HUES6 (cell line): ENCODE measurements at regions not wholly inside any gene's neighbourhood (a gene's known extent, or its start where the extent isn't known, plus 50 kb on each side); places are given as distances from the start of the nearest gene placed in this dataset.
"Not testable (repeated sequence)": the region's sequence is repeated elsewhere in the genome, so short reads cannot be mapped to it uniquely, and the experiment has no call there.

Source experiments
- H3K27ac ChIP-seq: 2 replicates; pipeline ENCODE4 v1.7.0; 2013; ENCODE audit warnings: low read depth, mild to moderate bottlenecking, low read length, inconsistent platforms
- H3K27me3 ChIP-seq: 2 replicates; pipeline ENCODE4 v1.6.1; 2013; ENCODE audit warnings: low read length; ENCODE audit not compliant: control insufficient read depth, insufficient read depth
- H3K36me3 ChIP-seq: 2 replicates; pipeline ENCODE4 v1.6.1; 2013; ENCODE audit warnings: low read length; ENCODE audit not compliant: control insufficient read depth, insufficient read depth
- H3K4me1 ChIP-seq: 2 replicates; pipeline ENCODE4 v1.6.1; 2013; ENCODE audit warnings: low read length; ENCODE audit not compliant: control insufficient read depth, insufficient read depth
- H3K4me3 ChIP-seq: 2 replicates; pipeline ENCODE4 v1.5.1; 2013; ENCODE audit warnings: low read depth, low read length
- H3K9ac ChIP-seq: one replicate; pipeline ENCODE4 v1.6.1; 2013; ENCODE audit warnings: mild to moderate bottlenecking, low read length
- H3K9me3 ChIP-seq: 2 replicates; pipeline ENCODE4 v1.6.1; 2013; ENCODE audit warnings: low read depth, low read length; ENCODE audit not compliant: control insufficient read depth, insufficient read depth

DNA sequence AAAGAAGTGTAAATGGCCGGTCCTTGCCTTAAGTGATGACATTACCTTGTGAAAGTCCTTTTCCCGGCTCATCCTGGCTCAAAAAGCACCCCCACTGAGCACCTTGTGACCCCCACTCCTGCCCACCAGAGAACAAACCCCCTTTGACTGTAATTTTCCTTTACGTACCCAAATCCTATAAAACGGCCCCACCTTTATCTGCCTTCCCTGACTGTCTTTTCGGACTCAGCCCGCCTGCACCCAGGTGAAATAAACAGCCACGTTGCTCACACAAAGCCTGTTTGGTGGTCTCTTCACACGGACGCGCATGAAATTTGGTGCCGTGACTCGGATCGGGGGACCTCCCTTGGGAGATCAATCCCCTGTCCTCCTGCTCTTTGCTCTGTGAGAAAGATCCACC, 112.4 kb downstream of the NPY start:
- Histone ChIP-seq H3K27ac (peak overlapping the region; percentile 85; the same call in 1 of the 2 replicates), H3K4me3 (peak overlapping the region; percentile 82), H3K36me3 (peaks cover 20% of the 10 kb centered on the region), H3K4me1 (peaks cover 38% of the 10 kb centered on the region), H3K9ac (peak overlapping the region; percentile 97)
- H3K27me3 ChIP-seq, H3K9me3 ChIP-seq: not testable (repeated sequence)

DNA sequence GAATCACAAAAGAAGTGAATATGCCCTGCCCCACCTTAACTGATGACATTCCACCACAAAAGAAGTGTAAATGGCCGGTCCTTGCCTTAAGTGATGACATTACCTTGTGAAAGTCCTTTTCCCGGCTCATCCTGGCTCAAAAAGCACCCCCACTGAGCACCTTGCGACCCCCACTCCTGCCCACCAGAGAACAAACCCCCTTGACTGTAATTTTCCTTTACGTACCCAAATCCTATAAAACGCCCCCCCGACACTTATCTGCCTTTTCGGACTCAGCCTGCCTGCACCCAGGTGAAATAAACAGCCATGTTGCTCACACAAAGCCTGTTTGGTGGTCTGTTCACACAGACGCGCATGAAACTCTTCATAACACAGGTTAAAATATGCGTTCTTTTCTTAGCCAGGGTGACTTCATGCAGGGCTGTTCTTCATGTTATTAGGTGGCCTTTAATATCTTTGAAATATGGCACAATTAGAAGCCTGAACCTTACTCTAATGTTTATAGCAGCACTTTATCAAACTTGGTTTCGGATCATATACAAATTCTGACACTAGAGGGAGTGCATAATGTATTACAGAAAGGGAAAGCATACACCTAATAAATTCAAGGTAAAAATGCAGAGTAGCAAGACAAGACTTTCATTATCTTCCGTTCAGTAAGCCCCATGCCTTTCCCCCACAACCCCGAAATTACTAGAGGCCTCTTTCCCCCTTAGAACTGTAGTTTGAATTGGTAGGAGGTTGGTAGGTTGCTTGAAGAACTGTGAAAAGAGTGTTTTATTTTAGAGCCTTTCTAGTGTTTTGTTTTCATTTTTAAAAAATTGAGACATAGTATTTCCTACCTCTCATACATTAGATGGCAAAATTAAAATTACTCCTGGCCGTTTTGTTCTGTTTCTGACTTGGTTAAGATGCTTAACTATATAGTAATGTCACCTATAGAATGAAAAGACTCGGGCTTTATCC, 117.9 kb downstream of the NPY start:
- no peaks in the 10 kb centered on the region for H3K9me3 ChIP-seq
- H3K4me1 ChIP-seq, result peaks cover 40% of the 10 kb centered on the region
- H3K9ac ChIP-seq, result peak overlapping the region; percentile 93
- peaks cover 56% of the 10 kb centered on the region for H3K36me3 ChIP-seq
- H3K4me3 ChIP-seq, result peak overlapping the region; percentile 71
- H3K27me3 ChIP-seq, result no peaks in the 10 kb centered on the region
- H3K27ac ChIP-seq, result peak overlapping the region; percentile 96

DNA sequence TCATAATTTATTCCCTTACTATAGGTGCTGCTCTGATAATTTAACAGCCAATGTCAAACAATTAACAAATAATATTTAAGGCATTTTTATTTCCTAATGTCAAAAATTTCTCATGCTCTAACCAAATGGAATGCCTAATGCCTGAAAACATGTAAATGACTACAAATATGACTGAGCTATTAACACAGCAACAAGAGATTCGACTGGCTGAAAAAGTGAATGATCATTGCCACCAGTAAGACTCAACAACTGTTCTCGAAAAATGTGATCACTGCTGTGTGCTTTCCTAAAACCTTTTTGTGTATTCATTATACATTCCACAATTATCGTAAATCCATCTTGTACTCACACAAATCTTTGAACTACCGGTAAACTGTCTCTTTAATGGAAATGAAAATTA, 118.7 kb downstream of the NPY start:
- peak overlapping the region; percentile 96 for H3K27ac ChIP-seq
- peaks cover 43% of the 10 kb centered on the region for H3K4me1 ChIP-seq
- no peaks in the 10 kb centered on the region for H3K27me3 ChIP-seq
- no peaks in the 10 kb centered on the region for H3K9me3 ChIP-seq
- peaks cover 60% of the 10 kb centered on the region for H3K36me3 ChIP-seq
- peak overlapping the region; percentile 93 for H3K9ac ChIP-seq
- H3K4me3 ChIP-seq, result peak overlapping the region; percentile 71

DNA sequence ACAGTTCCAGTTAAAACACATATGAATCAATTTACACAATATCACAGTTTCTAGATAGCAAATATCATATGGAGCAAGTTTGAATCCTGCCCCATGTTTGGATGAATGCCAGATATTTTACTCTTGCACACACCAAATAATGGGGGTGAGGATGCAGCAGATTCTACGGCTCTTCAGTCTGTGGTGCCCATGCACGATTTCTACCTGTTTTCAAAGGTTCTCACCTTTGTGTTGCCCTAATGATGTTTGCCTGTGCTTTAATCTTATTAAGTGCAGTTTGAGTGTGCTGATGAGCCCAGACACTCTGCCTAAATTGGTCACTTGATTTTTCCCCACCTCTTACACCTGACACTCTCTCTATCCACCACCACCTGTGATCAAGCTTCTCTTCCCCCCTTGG, 119.6 kb downstream of the NPY start:
- Histone ChIP-seq H3K9ac (peak overlapping the region; percentile 93), H3K9me3 (no peaks in the 10 kb centered on the region), H3K4me3 (peak overlapping the region; percentile 71), H3K27ac (peak overlapping the region; percentile 35; the same call in 1 of the 2 replicates), H3K4me1 (peaks cover 43% of the 10 kb centered on the region), H3K36me3 (peaks cover 57% of the 10 kb centered on the region), H3K27me3 (no peaks in the 10 kb centered on the region)

DNA sequence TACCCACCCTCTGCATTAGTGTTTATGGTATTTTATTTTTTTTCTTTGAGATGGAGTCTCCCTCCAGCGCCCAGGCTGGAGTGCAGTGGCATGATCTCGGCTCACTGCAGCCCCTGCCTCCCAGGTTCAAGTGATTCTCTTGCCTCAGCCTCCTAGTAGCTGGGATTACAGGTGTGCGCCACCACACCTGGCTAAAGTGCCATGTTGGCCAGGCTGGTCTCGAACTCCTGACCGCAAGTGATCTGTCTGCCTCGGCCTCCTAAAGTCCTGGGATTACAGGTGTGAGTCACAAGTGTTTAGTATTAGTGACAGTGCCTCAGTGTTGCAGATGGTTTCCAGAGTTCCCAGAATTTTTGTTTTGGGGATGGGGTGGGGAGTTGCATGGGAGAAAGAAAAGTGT, 120.3 kb downstream of the NPY start:
- H3K27me3 ChIP-seq, result no peaks in the 10 kb centered on the region
- H3K27ac ChIP-seq, result no peak overlapping the region
- no peaks in the 10 kb centered on the region for H3K9me3 ChIP-seq
- peaks cover 51% of the 10 kb centered on the region for H3K36me3 ChIP-seq
- H3K4me3 ChIP-seq, result no peak overlapping the region
- no peak overlapping the region for H3K9ac ChIP-seq
- peaks cover 43% of the 10 kb centered on the region for H3K4me1 ChIP-seq

DNA sequence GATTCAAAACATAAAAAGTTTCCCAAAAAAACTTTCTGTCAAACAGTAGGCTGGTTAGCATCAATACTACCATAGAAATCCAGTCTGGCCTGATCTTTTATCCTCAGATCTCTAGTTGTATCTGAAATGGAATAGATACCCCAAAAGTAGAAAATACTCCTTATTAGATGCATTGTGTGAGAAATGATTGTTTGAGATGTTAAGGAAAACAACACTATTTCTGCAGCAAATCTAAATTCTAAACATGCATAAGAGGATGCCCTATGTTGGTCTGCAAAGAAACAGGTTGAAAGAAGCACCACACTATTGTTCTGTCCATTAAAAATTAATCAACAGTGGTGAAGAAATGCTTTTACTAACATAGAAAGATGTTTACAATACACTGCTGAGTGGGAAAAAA, 121.0 kb downstream of the NPY start:
- H3K4me1 ChIP-seq, result peaks cover 43% of the 10 kb centered on the region
- peaks cover under 1% of the 10 kb centered on the region; the same call in 1 of the 2 replicates for H3K9me3 ChIP-seq
- no peak overlapping the region for H3K4me3 ChIP-seq
- no peaks in the 10 kb centered on the region for H3K27me3 ChIP-seq
- H3K27ac ChIP-seq, result no peak overlapping the region
- H3K9ac ChIP-seq, result no peak overlapping the region
- H3K36me3 ChIP-seq, result peaks cover 50% of the 10 kb centered on the region

DNA sequence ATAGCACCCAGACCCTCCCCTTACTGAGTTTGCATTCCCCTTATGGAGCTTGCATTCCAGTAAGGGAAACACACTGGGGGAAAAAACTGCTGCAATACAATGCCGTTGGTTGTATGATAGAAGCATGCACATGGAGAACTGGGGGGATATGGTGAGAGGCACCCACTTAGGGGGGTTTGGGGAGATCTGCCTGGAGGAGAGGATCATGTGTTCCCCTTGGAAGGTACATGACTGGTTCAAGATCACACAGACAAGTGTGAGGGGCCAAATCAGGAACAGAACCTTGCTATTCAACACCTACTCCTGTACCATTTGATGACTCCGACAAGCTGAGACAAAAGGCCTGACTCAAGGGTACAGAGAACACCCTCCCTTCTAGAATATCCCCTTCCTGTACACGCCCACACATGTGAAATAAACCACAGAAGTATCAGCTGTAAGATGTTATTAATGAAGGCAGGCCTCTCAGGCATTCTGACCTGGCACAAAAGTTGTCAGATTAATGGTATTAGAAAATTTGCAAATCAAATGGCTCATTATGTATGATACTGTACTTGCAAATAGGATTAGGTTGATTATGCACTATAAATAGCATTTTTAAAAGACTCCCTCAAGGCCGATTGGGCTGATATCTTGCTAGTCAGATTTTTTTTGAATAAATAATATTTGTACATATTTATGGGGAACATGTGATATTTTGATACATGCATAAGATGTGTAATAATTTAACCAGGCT, 122.2 kb downstream of the NPY start:
- peaks cover 7% of the 10 kb centered on the region for H3K9me3 ChIP-seq
- peaks cover 46% of the 10 kb centered on the region for H3K36me3 ChIP-seq
- peak overlapping the region; percentile 3; the same call in 1 of the 2 replicates for H3K27ac ChIP-seq
- H3K27me3 ChIP-seq, result no peaks in the 10 kb centered on the region
- H3K9ac ChIP-seq, result peak overlapping the region; percentile 1
- peaks cover 46% of the 10 kb centered on the region for H3K4me1 ChIP-seq
- H3K4me3 ChIP-seq, result no peak overlapping the region

DNA sequence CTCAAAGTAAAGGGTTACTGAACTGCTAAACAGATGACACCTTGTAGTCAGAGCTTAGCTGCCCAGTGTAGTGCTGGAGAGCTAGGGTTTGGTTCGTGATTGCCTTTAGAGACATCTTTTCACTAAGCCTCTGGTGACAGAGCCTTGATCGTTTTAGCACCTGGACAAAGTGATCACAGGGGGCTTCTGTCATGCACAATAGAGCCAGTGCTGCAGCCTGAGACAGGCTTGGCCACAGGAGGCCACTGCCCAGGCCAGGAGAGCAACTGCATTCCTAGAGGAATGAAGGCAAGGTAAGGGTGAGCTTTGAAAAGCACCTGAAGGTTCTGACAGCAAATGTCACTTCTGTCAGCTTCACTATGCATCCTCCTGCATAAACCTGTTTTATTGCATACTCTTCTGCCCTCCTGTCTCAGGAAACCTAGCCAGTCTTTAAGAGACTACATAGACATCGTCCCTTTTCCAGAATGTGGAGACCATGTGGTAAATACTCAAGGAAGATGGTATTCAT, 122.9 kb downstream of the NPY start:
- Histone ChIP-seq H3K27ac (no peak overlapping the region), H3K27me3 (no peaks in the 10 kb centered on the region), H3K4me3 (no peak overlapping the region), H3K4me1 (peaks cover 51% of the 10 kb centered on the region), H3K36me3 (peaks cover 44% of the 10 kb centered on the region), H3K9ac (no peak overlapping the region), H3K9me3 (peaks cover 7% of the 10 kb centered on the region)

DNA sequence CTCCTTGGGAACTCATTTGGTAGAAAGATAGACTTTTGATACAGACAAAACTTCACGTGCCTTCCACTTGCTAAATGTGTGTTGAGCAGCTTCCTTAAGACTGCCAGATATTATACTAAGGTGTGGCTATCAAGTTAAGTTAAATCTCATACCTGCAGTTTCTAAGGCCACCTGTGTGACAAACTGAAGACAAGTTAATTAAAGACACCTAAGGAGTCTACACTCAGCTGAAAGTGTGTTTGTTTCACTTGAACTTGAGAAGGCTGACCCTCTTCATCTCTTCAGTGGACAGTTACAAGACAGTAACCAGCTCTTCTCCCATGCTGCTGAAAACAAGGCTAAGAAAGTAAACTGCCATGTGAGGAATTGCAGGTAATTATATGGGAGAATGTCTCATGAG, 124.0 kb downstream of the NPY start:
- Histone ChIP-seq H3K9ac (no peak overlapping the region), H3K4me1 (peaks cover 41% of the 10 kb centered on the region), H3K27ac (no peak overlapping the region), H3K9me3 (peaks cover 13% of the 10 kb centered on the region), H3K36me3 (peaks cover 33% of the 10 kb centered on the region), H3K4me3 (no peak overlapping the region), H3K27me3 (no peaks in the 10 kb centered on the region)

DNA sequence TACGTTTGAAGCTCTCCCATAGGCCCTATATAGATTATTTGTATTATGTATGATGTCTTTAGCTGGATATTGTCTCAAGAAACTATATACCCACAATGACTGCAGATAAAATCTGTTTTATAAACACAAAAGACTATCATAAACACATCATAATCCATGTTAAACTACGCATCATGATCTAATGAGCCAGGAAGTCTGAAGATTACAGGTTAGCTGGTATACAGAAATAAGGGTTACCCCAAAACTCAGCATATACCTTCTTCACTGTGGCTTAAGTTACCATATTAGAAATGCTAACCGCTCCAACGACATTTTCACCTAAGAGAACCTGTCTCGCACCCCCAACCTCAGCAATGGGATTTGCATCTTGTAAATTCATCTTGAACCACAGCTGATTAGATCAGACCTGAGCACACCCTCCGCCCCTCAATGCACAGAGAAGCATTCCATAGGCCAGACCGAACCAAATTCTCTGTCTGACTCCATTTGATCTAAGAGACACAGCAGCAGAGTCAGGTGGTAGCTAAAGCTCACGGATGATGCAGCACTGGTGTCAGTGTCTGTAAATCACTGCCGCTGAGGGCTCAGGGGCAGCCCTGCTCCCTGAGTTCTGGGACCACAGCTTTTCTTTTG, 124.9 kb downstream of the NPY start:
- H3K9me3 ChIP-seq, result peaks cover 16% of the 10 kb centered on the region
- no peak overlapping the region for H3K9ac ChIP-seq
- H3K4me1 ChIP-seq, result peaks cover 32% of the 10 kb centered on the region
- no peaks in the 10 kb centered on the region for H3K27me3 ChIP-seq
- no peak overlapping the region for H3K4me3 ChIP-seq
- no peak overlapping the region for H3K27ac ChIP-seq
- H3K36me3 ChIP-seq, result peaks cover 23% of the 10 kb centered on the region
